ENCODE measurements at regions not wholly inside any gene's neighbourhood (a gene's known extent, or its start where the extent isn't known, plus 50 kb on each side); places are given as distances from the start of the nearest gene placed in this dataset.

DNA sequence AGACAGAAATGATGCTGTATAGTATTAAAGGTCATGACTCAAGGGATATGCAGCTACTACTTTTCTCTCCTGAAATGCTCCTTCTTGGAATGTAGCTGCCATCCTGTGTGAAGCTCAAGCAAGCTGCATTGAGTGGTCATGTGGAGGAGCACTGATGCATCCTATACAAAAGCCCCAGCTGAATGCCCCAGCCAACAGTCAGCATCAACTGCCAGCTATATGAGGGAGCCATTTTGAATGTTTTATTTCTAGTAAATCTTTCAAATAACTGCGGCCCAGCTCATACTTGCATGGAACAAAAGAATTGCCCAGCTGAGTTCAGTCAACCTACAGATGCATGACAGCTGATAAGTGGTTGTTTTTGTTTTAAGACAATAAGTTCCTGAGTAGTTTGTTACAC, 165.0 kb upstream of the GEMIN8 start (continued):
- TF ChIP-seq KLF10 (tag by site-specific recombination; IDR thresholded peaks at IDR 0.05): no peak

- Histone ChIP-seq H3K4me1 (ENCODE audit: control insufficient read depth, insufficient read depth, low read length) (no peaks in the 10 kb centered on the region), H3K36me3 (ENCODE audit: control insufficient read depth in 2 of 2, insufficient read depth in 1 of 2, low read length in 2 of 2) (no peaks in the 10 kb centered on the region), H3K27ac (ENCODE audit: extremely low read depth, low read depth, low read length) (no peak overlapping the region), H3K9me3 (ENCODE audit: control insufficient read depth, insufficient read depth, low read depth, low read length) (no peaks in the 10 kb centered on the region), H3K4me3 (ENCODE audit: low read depth, low read length) (no peak overlapping the region)
- TF ChIP-seq ZNF10 (tag by site-specific recombination; IDR thresholded peaks at IDR 0.05) (no peak), ZNF324 (tag by site-specific recombination; IDR thresholded peaks at IDR 0.05) (no peak), ZSCAN23 (tag by site-specific recombination; IDR thresholded peaks at IDR 0.05) (no peak), ZNF155 (tag by site-specific recombination; IDR thresholded peaks at IDR 0.05) (no peak), TCF7L2 (IDR thresholded peaks at IDR 0.05; ENCODE audit: borderline replicate concordance, low read depth, low read length) (no peak), ZNF16 (tag by site-specific recombination; IDR thresholded peaks at IDR 0.05; ENCODE audit: low read depth) (no peak), ZNF140 (tag by site-specific recombination; IDR thresholded peaks at IDR 0.05) (no peak), ZFP37 (tag by site-specific recombination; IDR thresholded peaks at IDR 0.05) (no peak)
- TF ChIP-seq, protein P1, sequence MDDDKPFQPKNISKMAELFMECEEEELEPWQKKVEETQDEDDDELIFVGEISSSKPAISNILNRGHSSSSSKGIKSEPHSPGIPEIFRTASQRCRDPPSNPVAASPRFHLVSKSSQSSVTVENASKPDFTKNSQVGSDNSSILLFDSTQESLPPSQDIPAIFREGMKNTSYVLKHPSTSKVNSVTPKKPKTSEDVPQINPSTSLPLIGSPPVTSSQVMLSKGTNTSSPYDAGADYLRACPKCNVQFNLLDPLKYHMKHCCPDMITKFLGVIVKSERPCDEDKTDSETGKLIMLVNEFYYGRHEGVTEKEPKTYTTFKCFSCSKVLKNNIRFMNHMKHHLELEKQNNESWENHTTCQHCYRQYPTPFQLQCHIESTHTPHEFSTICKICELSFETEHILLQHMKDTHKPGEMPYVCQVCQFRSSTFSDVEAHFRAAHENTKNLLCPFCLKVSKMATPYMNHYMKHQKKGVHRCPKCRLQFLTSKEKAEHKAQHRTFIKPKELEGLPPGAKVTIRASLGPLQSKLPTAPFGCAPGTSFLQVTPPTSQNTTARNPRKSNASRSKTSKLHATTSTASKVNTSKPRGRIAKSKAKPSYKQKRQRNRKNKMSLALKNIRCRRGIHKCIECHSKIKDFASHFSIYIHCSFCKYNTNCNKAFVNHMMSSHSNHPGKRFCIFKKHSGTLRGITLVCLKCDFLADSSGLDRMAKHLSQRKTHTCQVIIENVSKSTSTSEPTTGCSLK (tag by site-specific recombination; IDR thresholded peaks at IDR 0.05): no peak
- TF ChIP-seq, protein P2, sequence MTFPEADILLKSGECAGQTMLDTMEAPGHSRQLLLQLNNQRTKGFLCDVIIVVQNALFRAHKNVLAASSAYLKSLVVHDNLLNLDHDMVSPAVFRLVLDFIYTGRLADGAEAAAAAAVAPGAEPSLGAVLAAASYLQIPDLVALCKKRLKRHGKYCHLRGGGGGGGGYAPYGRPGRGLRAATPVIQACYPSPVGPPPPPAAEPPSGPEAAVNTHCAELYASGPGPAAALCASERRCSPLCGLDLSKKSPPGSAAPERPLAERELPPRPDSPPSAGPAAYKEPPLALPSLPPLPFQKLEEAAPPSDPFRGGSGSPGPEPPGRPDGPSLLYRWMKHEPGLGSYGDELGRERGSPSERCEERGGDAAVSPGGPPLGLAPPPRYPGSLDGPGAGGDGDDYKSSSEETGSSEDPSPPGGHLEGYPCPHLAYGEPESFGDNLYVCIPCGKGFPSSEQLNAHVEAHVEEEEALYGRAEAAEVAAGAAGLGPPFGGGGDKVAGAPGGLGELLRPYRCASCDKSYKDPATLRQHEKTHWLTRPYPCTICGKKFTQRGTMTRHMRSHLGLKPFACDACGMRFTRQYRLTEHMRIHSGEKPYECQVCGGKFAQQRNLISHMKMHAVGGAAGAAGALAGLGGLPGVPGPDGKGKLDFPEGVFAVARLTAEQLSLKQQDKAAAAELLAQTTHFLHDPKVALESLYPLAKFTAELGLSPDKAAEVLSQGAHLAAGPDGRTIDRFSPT (tag by site-specific recombination; IDR thresholded peaks at IDR 0.05): no peak
- POLR2A ChIA-PET: no interaction called here
- CTCF ChIA-PET: interaction anchor here (0.6 kb wide), 1 partner anchor 626 kb away, joined by 4 read pairs; no protein-coding TSS in a partner anchor
These were observed 163.9 kb upstream of the GEMIN8 start for GRCh38 chrX:14193547-14193946.

- H3K36me3 ChIP-seq (ENCODE audit: control insufficient read depth in 2 of 2, insufficient read depth in 1 of 2, low read length in 2 of 2): no peaks in the 10 kb centered on the region
- no peak overlapping the region for H3K4me3 ChIP-seq (ENCODE audit: low read depth, low read length)
- ChIA-PET CTCF (interaction anchor here (0.6 kb wide), 1 partner anchor 296 kb away, joined by 7 read pairs; no protein-coding TSS in a partner anchor), POLR2A (no interaction called here)
- H3K9me3 ChIP-seq (ENCODE audit: control insufficient read depth, insufficient read depth, low read depth, low read length): no peaks in the 10 kb centered on the region
- H3K4me1 ChIP-seq (ENCODE audit: control insufficient read depth, insufficient read depth, low read length): no peaks in the 10 kb centered on the region
- no peak overlapping the region for H3K27ac ChIP-seq (ENCODE audit: extremely low read depth, low read depth, low read length)
- TF ChIP-seq REPIN1 (tag by site-specific recombination; IDR thresholded peaks at IDR 0.05; ENCODE audit: low read depth) (no peak), ZNF24 (tag by site-specific recombination; IDR thresholded peaks at IDR 0.05) (no peak), ZNF248 (tag by site-specific recombination; IDR thresholded peaks at IDR 0.05) (no peak), EGR2 (tag by site-specific recombination; IDR thresholded peaks at IDR 0.05; ENCODE audit: low read depth) (no peak), ZNF621 (tag by site-specific recombination; IDR thresholded peaks at IDR 0.05) (no peak), ZNF37A (tag by site-specific recombination; IDR thresholded peaks at IDR 0.05) (no peak), ZNF585B (tag by site-specific recombination; IDR thresholded peaks at IDR 0.05) (no peak), INSM2 (tag by site-specific recombination; IDR thresholded peaks at IDR 0.05) (no peak), ZNF645 (tag by site-specific recombination; IDR thresholded peaks at IDR 0.05) (no peak), ZNF341 (tag by site-specific recombination; IDR thresholded peaks at IDR 0.05; ENCODE audit: low read depth) (no peak), ZNF626 (tag by site-specific recombination; IDR thresholded peaks at IDR 0.05) (no peak)
- TF ChIP-seq, protein P3, sequence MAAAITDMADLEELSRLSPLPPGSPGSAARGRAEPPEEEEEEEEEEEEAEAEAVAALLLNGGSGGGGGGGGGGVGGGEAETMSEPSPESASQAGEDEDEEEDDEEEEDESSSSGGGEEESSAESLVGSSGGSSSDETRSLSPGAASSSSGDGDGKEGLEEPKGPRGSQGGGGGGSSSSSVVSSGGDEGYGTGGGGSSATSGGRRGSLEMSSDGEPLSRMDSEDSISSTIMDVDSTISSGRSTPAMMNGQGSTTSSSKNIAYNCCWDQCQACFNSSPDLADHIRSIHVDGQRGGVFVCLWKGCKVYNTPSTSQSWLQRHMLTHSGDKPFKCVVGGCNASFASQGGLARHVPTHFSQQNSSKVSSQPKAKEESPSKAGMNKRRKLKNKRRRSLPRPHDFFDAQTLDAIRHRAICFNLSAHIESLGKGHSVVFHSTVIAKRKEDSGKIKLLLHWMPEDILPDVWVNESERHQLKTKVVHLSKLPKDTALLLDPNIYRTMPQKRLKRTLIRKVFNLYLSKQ (tag by site-specific recombination; IDR thresholded peaks at IDR 0.05; ENCODE audit: borderline replicate concordance): no peak
- TF ChIP-seq, protein P4, sequence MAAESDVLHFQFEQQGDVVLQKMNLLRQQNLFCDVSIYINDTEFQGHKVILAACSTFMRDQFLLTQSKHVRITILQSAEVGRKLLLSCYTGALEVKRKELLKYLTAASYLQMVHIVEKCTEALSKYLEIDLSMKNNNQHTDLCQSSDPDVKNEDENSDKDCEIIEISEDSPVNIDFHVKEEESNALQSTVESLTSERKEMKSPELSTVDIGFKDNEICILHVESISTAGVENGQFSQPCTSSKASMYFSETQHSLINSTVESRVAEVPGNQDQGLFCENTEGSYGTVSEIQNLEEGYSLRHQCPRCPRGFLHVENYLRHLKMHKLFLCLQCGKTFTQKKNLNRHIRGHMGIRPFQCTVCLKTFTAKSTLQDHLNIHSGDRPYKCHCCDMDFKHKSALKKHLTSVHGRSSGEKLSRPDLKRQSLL (tag by site-specific recombination; IDR thresholded peaks at IDR 0.05): no peak
These were observed 144.2 kb upstream of the GEMIN8 start for GRCh38 chrX:14173873-14174272.

Data from HEK293 (cell line).